Activated CD8-positive, alpha-beta T cell treated with anti-CD3 and anti-CD28 coated beads for 36 hours (primary cell): ENCODE measurements at regions not wholly inside any gene's neighbourhood (a gene's known extent, or its start where the extent isn't known, plus 50 kb on each side); places are given as distances from the start of the nearest gene placed in this dataset.

Source experiments
- ATAC-seq: fragments of 200-7000 bp; cut with Tn5 transposase; one replicate; pipeline ENCODE4 v1.10.0; 2021; ENCODE audit warnings: mild to moderate bottlenecking, moderate library complexity
- CTCF ChIA-PET: fragments of 350-600 bp; sonication (Branson Sonifier 250); formaldehyde crosslinking; loops from one replicate; lab custom pipeline; 2021; ENCODE audit warnings: antibody characterized with exemption; lab: Charles Lee
- POLR2A ChIA-PET: fragments of 350-600 bp; sonication (Branson Sonifier 250); formaldehyde crosslinking; loops from one replicate; lab custom pipeline; 2021; ENCODE audit warnings: antibody characterized with exemption; lab: Charles Lee
- DNase-seq: peaks from one replicate; pipeline ENCODE4 v3.0.0-alpha.2; 2020
- H3K27ac Mint-ChIP-seq: one replicate; pipeline ENCODE4 v1.8.0; 2021; ENCODE audit warnings: mild to moderate bottlenecking, mixed read lengths
- H3K27me3 Mint-ChIP-seq: one replicate; pipeline ENCODE4 v1.8.0; 2021; ENCODE audit warnings: mixed read lengths
- H3K36me3 Mint-ChIP-seq: one replicate; pipeline ENCODE4 v1.8.0; 2021; ENCODE audit warnings: low read depth, mixed read lengths
- H3K4me1 Mint-ChIP-seq: one replicate; pipeline ENCODE4 v1.8.0; 2021; ENCODE audit warnings: low read depth, mixed read lengths
- H3K4me3 Mint-ChIP-seq: one replicate; pipeline ENCODE4 v1.8.0; 2021; ENCODE audit warnings: mild to moderate bottlenecking, moderate library complexity, mixed read lengths
- H3K9me3 Mint-ChIP-seq: one replicate; pipeline ENCODE4 v1.8.0; 2021; ENCODE audit warnings: mixed read lengths
- CTCF ChIP-seq: fragments of 200-600 bp; IDR thresholded peaks from one replicate; pipeline ENCODE4 v1.8.0; 2022; ENCODE audit warnings: antibody characterized with exemption, mild to moderate bottlenecking
- intact Hi-C: fragments of 100-400 bp; cut with micrococcal nuclease; formaldehyde crosslinking; loops from one replicate; pipeline ENCODE4 v1.10.0; 2022

GRCh38 chr20:59526242-59527225 is 77.8 kb upstream of the PHACTR3 start:
- intact Hi-C loops = no loop called here
- no peak overlapping the region for H3K27ac Mint-ChIP-seq
- no peak overlapping the region for H3K4me3 Mint-ChIP-seq
- peaks cover 49% of the 10 kb centered on the region for H3K27me3 Mint-ChIP-seq
- no peaks in the 10 kb centered on the region for H3K36me3 Mint-ChIP-seq
- ChIA-PET POLR2A (no interaction called here), CTCF (no interaction called here)
- no peak for TF ChIP-seq CTCF
- peaks cover 2% of the 10 kb centered on the region for H3K4me1 Mint-ChIP-seq
- DNase-seq (no peak), ATAC-seq (no peak)
- H3K9me3 Mint-ChIP-seq = no peaks in the 10 kb centered on the region

- ChIA-PET CTCF (no interaction called here), POLR2A (no interaction called here)
- peaks cover 28% of the 10 kb centered on the region for H3K27me3 Mint-ChIP-seq
These were observed 73.6 kb upstream of the PHACTR3 start for GRCh38 chr20:59530782-59531181.

DNA sequence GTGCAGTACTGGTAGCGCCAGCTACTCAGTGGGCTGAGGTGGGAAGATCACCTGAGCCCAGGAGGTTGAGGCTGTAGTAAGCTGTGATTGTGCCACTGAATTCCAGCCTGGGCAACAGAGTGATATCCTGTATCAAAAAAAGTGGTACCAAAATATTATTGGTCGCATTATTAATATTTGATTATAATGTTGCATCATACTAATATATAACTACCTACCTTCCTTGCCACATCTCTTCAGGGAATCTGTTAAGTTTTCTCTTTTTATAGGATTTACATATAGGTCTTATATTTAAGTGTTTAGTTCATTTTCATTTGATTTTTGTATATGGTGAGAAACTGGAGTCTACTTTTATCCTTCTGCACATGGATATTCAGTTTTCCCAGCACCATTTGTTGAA is 66.3 kb upstream of the PHACTR3 start:
- ATAC-seq (no peak), DNase-seq (no peak)
- Mint-ChIP-seq H3K27ac (no peak overlapping the region), H3K4me1 (no peaks in the 10 kb centered on the region), H3K9me3 (peaks cover 11% of the 10 kb centered on the region), H3K27me3 (peaks cover 22% of the 10 kb centered on the region), H3K36me3 (peaks cover 2% of the 10 kb centered on the region), H3K4me3 (no peak overlapping the region)
- no peak for TF ChIP-seq CTCF
- intact Hi-C loops = no loop called here
- ChIA-PET CTCF (no interaction called here), POLR2A (no interaction called here)

More at GRCh38 chr20:59530782-59531181, 73.6 kb upstream of the PHACTR3 start:
- Mint-ChIP-seq H3K4me3 (no peak overlapping the region), H3K4me1 (no peaks in the 10 kb centered on the region), H3K27ac (no peak overlapping the region), H3K36me3 (no peaks in the 10 kb centered on the region), H3K9me3 (no peaks in the 10 kb centered on the region)
- intact Hi-C loops = no loop called here
- DNase-seq (no peak), ATAC-seq (no peak)
- no peak for TF ChIP-seq CTCF

GRCh38 chr20:59547596-59547995 is 56.7 kb upstream of the PHACTR3 start:
- no peak for DNase-seq
- ChIA-PET POLR2A (no interaction called here), CTCF (interaction anchor here (2.5 kb wide), 1 partner anchor 24 kb away, joined by 8 read pairs; no protein-coding TSS in a partner anchor)
- Mint-ChIP-seq H3K27ac (no peak overlapping the region), H3K4me3 (no peak overlapping the region), H3K36me3 (no peaks in the 10 kb centered on the region), H3K9me3 (no peaks in the 10 kb centered on the region), H3K4me1 (no peaks in the 10 kb centered on the region), H3K27me3 (peaks cover 9% of the 10 kb centered on the region)
- intact Hi-C loops = no loop called here
- ATAC-seq = no peak
- no peak for TF ChIP-seq CTCF
